PFSK-1 (cell line): ENCODE measurements at regions not wholly inside any gene's neighbourhood (a gene's known extent, or its start where the extent isn't known, plus 50 kb on each side); places are given as distances from the start of the nearest gene placed in this dataset.

Experiments
- FOXP2 ChIP-seq: optimal IDR thresholded peaks from 2 replicates; pipeline ENCODE3; 2011; ENCODE audit warnings: borderline replicate concordance, control low read depth, inconsistent platforms; ENCODE audit not compliant: insufficient read depth; ENCODE audit errors: extremely low read length, extremely low read depth
- POLR2AphosphoS5 ChIP-seq: IDR thresholded peaks from 2 replicates; pipeline ENCODE4 v1.6.1; 2012; ENCODE audit warnings: low read depth, mild to moderate bottlenecking, control low read depth, low read length, moderate library complexity
- SIN3A ChIP-seq: IDR thresholded peaks from 2 replicates; pipeline ENCODE4 v1.6.1; 2012; ENCODE audit warnings: mild to moderate bottlenecking, low read length, moderate library complexity, borderline replicate concordance; ENCODE audit not compliant: insufficient read depth
- TAF1 ChIP-seq: IDR thresholded peaks from 2 replicates; pipeline ENCODE4 v1.6.1; 2012; ENCODE audit warnings: low read length, control low read depth, borderline replicate concordance; ENCODE audit not compliant: insufficient read depth
- TF ChIP-seq, protein P1 (sequence below), 2 experiments: IDR thresholded peaks; 2 replicates each; pipeline versions ENCODE4 v1.6.1 to v1.8.0; 2011 to 2012; ENCODE audit warnings: low read depth in 2 of 2, low read length in 2 of 2, control low read depth in 1 of 2, inconsistent platforms in 1 of 2, mild to moderate bottlenecking in 1 of 2, moderate library complexity in 1 of 2; ENCODE audit not compliant: insufficient read depth in 1 of 2

DNA sequence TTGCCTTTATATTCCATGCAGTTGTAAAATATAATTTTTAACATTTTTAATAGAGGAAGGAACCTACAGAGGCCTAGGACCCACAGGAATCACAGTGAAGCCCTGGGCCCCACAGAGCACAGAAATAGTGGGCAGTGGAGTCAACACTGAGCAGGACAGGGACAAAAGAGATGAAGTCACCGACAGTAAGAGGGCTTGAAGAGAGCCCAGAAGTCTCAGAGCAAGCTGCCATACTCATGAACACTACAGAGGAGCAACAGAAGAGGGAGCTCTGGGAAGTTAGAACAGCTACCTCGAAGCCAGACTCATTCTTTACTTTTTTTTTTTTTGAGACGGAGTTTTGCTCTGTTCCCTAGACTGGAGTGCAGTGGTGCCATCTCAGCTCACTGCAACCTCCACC, 149.3 kb upstream of the TENM3 start:
- TF ChIP-seq TAF1 (no peak), POLR2AphosphoS5 (no peak), FOXP2 (no peak), SIN3A (no peak)
- TF ChIP-seq, protein P1, sequence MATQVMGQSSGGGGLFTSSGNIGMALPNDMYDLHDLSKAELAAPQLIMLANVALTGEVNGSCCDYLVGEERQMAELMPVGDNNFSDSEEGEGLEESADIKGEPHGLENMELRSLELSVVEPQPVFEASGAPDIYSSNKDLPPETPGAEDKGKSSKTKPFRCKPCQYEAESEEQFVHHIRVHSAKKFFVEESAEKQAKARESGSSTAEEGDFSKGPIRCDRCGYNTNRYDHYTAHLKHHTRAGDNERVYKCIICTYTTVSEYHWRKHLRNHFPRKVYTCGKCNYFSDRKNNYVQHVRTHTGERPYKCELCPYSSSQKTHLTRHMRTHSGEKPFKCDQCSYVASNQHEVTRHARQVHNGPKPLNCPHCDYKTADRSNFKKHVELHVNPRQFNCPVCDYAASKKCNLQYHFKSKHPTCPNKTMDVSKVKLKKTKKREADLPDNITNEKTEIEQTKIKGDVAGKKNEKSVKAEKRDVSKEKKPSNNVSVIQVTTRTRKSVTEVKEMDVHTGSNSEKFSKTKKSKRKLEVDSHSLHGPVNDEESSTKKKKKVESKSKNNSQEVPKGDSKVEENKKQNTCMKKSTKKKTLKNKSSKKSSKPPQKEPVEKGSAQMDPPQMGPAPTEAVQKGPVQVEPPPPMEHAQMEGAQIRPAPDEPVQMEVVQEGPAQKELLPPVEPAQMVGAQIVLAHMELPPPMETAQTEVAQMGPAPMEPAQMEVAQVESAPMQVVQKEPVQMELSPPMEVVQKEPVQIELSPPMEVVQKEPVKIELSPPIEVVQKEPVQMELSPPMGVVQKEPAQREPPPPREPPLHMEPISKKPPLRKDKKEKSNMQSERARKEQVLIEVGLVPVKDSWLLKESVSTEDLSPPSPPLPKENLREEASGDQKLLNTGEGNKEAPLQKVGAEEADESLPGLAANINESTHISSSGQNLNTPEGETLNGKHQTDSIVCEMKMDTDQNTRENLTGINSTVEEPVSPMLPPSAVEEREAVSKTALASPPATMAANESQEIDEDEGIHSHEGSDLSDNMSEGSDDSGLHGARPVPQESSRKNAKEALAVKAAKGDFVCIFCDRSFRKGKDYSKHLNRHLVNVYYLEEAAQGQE (IDR thresholded peaks at IDR 0.05; ENCODE audit: insufficient read depth in 1 of 2, low read depth in 2 of 2, low read length in 2 of 2), result no peak
